PC-9 (cell line): ENCODE measurements at regions not wholly inside any gene's neighbourhood (a gene's known extent, or its start where the extent isn't known, plus 50 kb on each side); places are given as distances from the start of the nearest gene placed in this dataset.

ENCODE experiments used
- BruUV-seq: library from RNA; stranded (reverse); fragments of 400-500 nt; replicated peaks from 2 replicates; lab custom pipeline; 2021; lab: Mats Ljungman, UMichigan
- CTCF ChIA-PET: fragments of 300-600 bp; sonication (Branson Sonifier 250); formaldehyde crosslinking; loops from one replicate; lab custom pipeline; 2022; ENCODE audit warnings: antibody characterized with exemption; lab: Charles Lee
- POLR2A ChIA-PET: fragments of 300-600 bp; sonication (Branson Sonifier 250); formaldehyde crosslinking; loops from one replicate; lab custom pipeline; 2022; ENCODE audit warnings: antibody characterized with exemption; ENCODE audit not compliant: unreplicated experiment; lab: Charles Lee
- DNase-seq, 2 experiments: peaks; one replicate each; pipeline versions ENCODE4 v3.0.0 to v3.0.0-alpha.2; 2015 to 2022; ENCODE audit warnings: mixed read lengths in 1 of 2
- H2AFZ ChIP-seq: fragments of 200-600 bp; sonication (generic); 2 replicates; pipeline ENCODE4 v1.8.1; 2017; ENCODE audit warnings: antibody characterized with exemption
- H3F3A ChIP-seq: fragments of 200-600 bp; sonication (generic); 2 replicates; pipeline ENCODE4 v1.8.1; 2017; ENCODE audit warnings: antibody characterized with exemption, mild to moderate bottlenecking, low read depth; ENCODE audit not compliant: insufficient read depth
- H3K27ac ChIP-seq: fragments of 200-600 bp; sonication (generic); 2 replicates; pipeline ENCODE4 v1.6.1; 2016; ENCODE audit warnings: mixed run types
- H3K27me3 ChIP-seq: fragments of 200-600 bp; sonication (generic); 2 replicates; pipeline ENCODE4 v1.6.1; 2016; ENCODE audit warnings: low read depth, mixed run types; ENCODE audit not compliant: insufficient read depth
- H3K36me3 ChIP-seq: fragments of 200-600 bp; sonication (generic); 2 replicates; pipeline ENCODE4 v1.6.1; 2016; ENCODE audit warnings: low read depth, mixed run types
- H3K4me1 ChIP-seq: fragments of 200-600 bp; sonication (generic); replicated peaks from 2 replicates; pipeline ENCODE4 v1.6.1; 2016; ENCODE audit warnings: mixed run types; ENCODE audit not compliant: insufficient read depth
- H3K4me2 ChIP-seq: fragments of 200-600 bp; sonication (generic); 2 replicates; pipeline ENCODE4 v1.6.1; 2017; ENCODE audit warnings: mixed run types
- H3K4me3 ChIP-seq: fragments of 200-600 bp; sonication (generic); 2 replicates; pipeline ENCODE4 v1.6.1; 2016; ENCODE audit warnings: mixed run types
- H3K79me2 ChIP-seq: fragments of 200-600 bp; sonication (generic); 2 replicates; pipeline ENCODE4 v1.6.1; 2017; ENCODE audit warnings: low read depth, mixed run types
- H3K9me2 ChIP-seq: fragments of 200-600 bp; sonication (generic); 2 replicates; pipeline ENCODE4 v1.8.1; 2017; ENCODE audit warnings: mild to moderate bottlenecking; ENCODE audit not compliant: insufficient read depth
- H3K9me3 ChIP-seq: fragments of 200-600 bp; sonication (generic); 2 replicates; pipeline ENCODE4 v1.8.1; 2016; ENCODE audit warnings: low read depth; ENCODE audit not compliant: insufficient read depth
- H4K20me1 ChIP-seq: fragments of 200-600 bp; sonication (generic); 2 replicates; pipeline ENCODE4 v1.8.1; 2017; ENCODE audit not compliant: insufficient read depth
- CTCF ChIP-seq: fragments of 200-600 bp; sonication (generic); conservative IDR thresholded peaks from 2 replicates; pipeline ENCODE4 v1.6.1; 2017; ENCODE audit warnings: mixed run types, antibody characterized with exemption, mild to moderate bottlenecking, moderate library complexity
- EZH2 ChIP-seq: fragments of 200-600 bp; sonication (generic); IDR thresholded peaks from 2 replicates; pipeline ENCODE4 v1.8.0; 2017; ENCODE audit warnings: antibody characterized with exemption, low read depth
- intact Hi-C: fragments of 100-400 bp; cut with micrococcal nuclease; formaldehyde crosslinking; loops from one replicate; pipeline ENCODE4 v1.10.0; 2022; ENCODE audit not compliant: unreplicated experiment

- no peaks in the 10 kb centered on the region for H3K79me2 ChIP-seq
- no peak overlapping the region for H3K27ac ChIP-seq
- H2AFZ ChIP-seq = no peak overlapping the region
- ChIA-PET POLR2A (no interaction called here), CTCF (no interaction called here)
- no peaks in the 10 kb centered on the region for H4K20me1 ChIP-seq
- no peaks in the 10 kb centered on the region for H3K9me2 ChIP-seq
- no peak overlapping the region for H3K4me2 ChIP-seq
- no peak overlapping the region for H3K4me3 ChIP-seq
- H3K9me3 ChIP-seq = no peaks in the 10 kb centered on the region
- H3K4me1 ChIP-seq = no peaks in the 10 kb centered on the region
- no peak for DNase-seq
- TF ChIP-seq EZH2 = no peak
- no peak for TF ChIP-seq CTCF
- intact Hi-C loops = no loop called here
- no peaks in the 10 kb centered on the region for H3K36me3 ChIP-seq
- peaks cover 87% of the 10 kb centered on the region for H3K27me3 ChIP-seq
- BruUV-seq = no TSS peak
- H3F3A ChIP-seq = no peaks in the 10 kb centered on the region
Observed at GRCh38 chr7:4523873-4524272, 158.2 kb upstream of the FOXK1 start.

GRCh38 chr7:4525884-4526283 is 156.2 kb upstream of the FOXK1 start:
- no peaks in the 10 kb centered on the region for H4K20me1 ChIP-seq
- no peaks in the 10 kb centered on the region for H3K79me2 ChIP-seq
- no peaks in the 10 kb centered on the region for H3K9me3 ChIP-seq
- H3K4me3 ChIP-seq = no peak overlapping the region
- ChIA-PET POLR2A (no interaction called here), CTCF (no interaction called here)
- TF ChIP-seq CTCF (no peak), EZH2 (no peak)
- no peaks in the 10 kb centered on the region for H3K36me3 ChIP-seq
- no TSS peak for BruUV-seq
- no peak overlapping the region for H2AFZ ChIP-seq
- H3F3A ChIP-seq = no peaks in the 10 kb centered on the region
- no peaks in the 10 kb centered on the region for H3K9me2 ChIP-seq
- no peak overlapping the region for H3K27ac ChIP-seq
- no peaks in the 10 kb centered on the region for H3K4me1 ChIP-seq
- no peak for DNase-seq
- peaks cover 85% of the 10 kb centered on the region for H3K27me3 ChIP-seq
- intact Hi-C loops = no loop called here
- H3K4me2 ChIP-seq = no peak overlapping the region

- Histone ChIP-seq H3F3A (no peaks in the 10 kb centered on the region), H2AFZ (no peak overlapping the region), H3K4me3 (no peak overlapping the region), H3K9me3 (no peaks in the 10 kb centered on the region), H3K36me3 (no peaks in the 10 kb centered on the region), H3K9me2 (no peaks in the 10 kb centered on the region), H3K79me2 (no peaks in the 10 kb centered on the region), H3K4me1 (no peaks in the 10 kb centered on the region), H3K4me2 (no peak overlapping the region), H3K27ac (no peak overlapping the region), H3K27me3 (peaks cover 71% of the 10 kb centered on the region), H4K20me1 (no peaks in the 10 kb centered on the region)
- ChIA-PET POLR2A (no interaction called here), CTCF (no interaction called here)
- no peak for DNase-seq
- intact Hi-C loops = no loop called here
- BruUV-seq = no TSS peak
- TF ChIP-seq CTCF = no peak
Observed at GRCh38 chr7:4527988-4528636, 154.0 kb upstream of the FOXK1 start.
